HepG2 (cell line): ENCODE measurements at regions not wholly inside any gene's neighbourhood (a gene's known extent, or its start where the extent isn't known, plus 50 kb on each side); places are given as distances from the start of the nearest gene placed in this dataset.

Experiments
- ATAC-seq: fragments of 200-7000 bp; cut with Tn5 transposase; 3 replicates; pipeline ENCODE4 v1.9.1; 2020; ENCODE audit warnings: mild to moderate bottlenecking, moderate library complexity
- BruUV-seq: library from RNA; stranded (reverse); fragments of 400-500 nt; replicated peaks from 2 replicates; lab custom pipeline; 2021; lab: Mats Ljungman, UMichigan
- CTCF ChIA-PET: fragments of 300-600 bp; formaldehyde crosslinking; extraction: SDS; loops from one replicate; lab custom pipeline; 2021; ENCODE audit warnings: low total read pairs, inconsistent platforms, low intra/inter-chr PET ratio; lab: Yijun Ruan, JAX
- POLR2A ChIA-PET: fragments of 350-600 bp; sonication (Branson Sonifier 250); formaldehyde crosslinking; loops from one replicate; lab custom pipeline; 2020; ENCODE audit warnings: antibody characterized with exemption, inconsistent platforms; lab: Yijun Ruan, JAX
- DNase-seq: peaks from one replicate; pipeline ENCODE4 v3.0.0-alpha.2; 2015; ENCODE audit warnings: low spot score
- FAIRE-seq: peaks from 3 replicates; lab custom pipeline; 2011; peaks lifted over from hg19 to GRCh38; lab: Jason Lieb, UNC
- H2AFZ ChIP-seq: one replicate; pipeline ENCODE4 v1.6.1; 2011; ENCODE audit warnings: low read length, inconsistent platforms
- H3K27ac ChIP-seq: fragments of 300-600 bp; 3 replicates; pipeline ENCODE4 v1.8.0; 2011; ENCODE audit warnings: mixed run types, mild to moderate bottlenecking, mixed read lengths, low read length, inconsistent platforms; ENCODE audit not compliant: insufficient read depth; ENCODE audit errors: extremely low read length
- H3K27me3 ChIP-seq, 2 experiments: fragments of 200-600 bp in 1 of 2; 2 replicates in 1 of 2; 3 replicates in 1 of 2; pipeline versions ENCODE4 v1.6.0 to v1.8.0; 2011; ENCODE audit warnings: low read length in 2 of 2, mild to moderate bottlenecking in 2 of 2, moderate library complexity in 2 of 2, inconsistent platforms in 1 of 2; ENCODE audit not compliant: insufficient read depth in 2 of 2, control insufficient read depth in 1 of 2
- H3K36me3 ChIP-seq, 2 experiments: fragments of 200-600 bp in 1 of 2; replicated peaks in 1 of 2; 2 replicates in 1 of 2; 3 replicates in 1 of 2; pipeline versions ENCODE4 v1.5.1 to v1.8.0; 2011; ENCODE audit warnings: low read length in 2 of 2, inconsistent platforms in 1 of 2; ENCODE audit not compliant: insufficient read depth in 2 of 2, control insufficient read depth in 1 of 2
- H3K4me1 ChIP-seq: 2 replicates; pipeline ENCODE4 v1.5.1; 2012; ENCODE audit warnings: low read length, inconsistent platforms; ENCODE audit not compliant: insufficient read depth
- H3K4me2 ChIP-seq: 2 replicates; pipeline ENCODE4 v1.6.0; 2011; ENCODE audit warnings: low read depth, low read length, inconsistent platforms
- H3K4me3 ChIP-seq, 3 experiments: fragments of 200-600 bp in 1 of 3; sonication (generic), shearing (Covaris generic) in 1 of 3; replicated peaks in 1 of 3; 2 replicates each; pipeline ENCODE4 v1.5.1; 2011 to 2016; ENCODE audit warnings: low read length in 3 of 3, inconsistent platforms in 2 of 3, low read depth in 2 of 3, mild to moderate bottlenecking in 2 of 3, control low read depth in 1 of 3, mixed read lengths in 1 of 3; ENCODE audit not compliant: insufficient read depth in 1 of 3
- H3K79me2 ChIP-seq: one replicate; pipeline ENCODE4 v1.6.1; 2011; ENCODE audit warnings: low read length, inconsistent platforms; ENCODE audit not compliant: insufficient read depth
- H3K9ac ChIP-seq: 2 replicates; pipeline ENCODE4 v1.6.0; 2011; ENCODE audit warnings: mild to moderate bottlenecking, low read depth, low read length, inconsistent platforms; ENCODE audit not compliant: insufficient read depth
- H3K9me3 ChIP-seq: 2 replicates; pipeline ENCODE4 v1.5.1; 2012; ENCODE audit warnings: mild to moderate bottlenecking, low read length
- H4K20me1 ChIP-seq: 2 replicates; pipeline ENCODE4 v1.6.0; 2011; ENCODE audit warnings: inconsistent platforms, mild to moderate bottlenecking, low read length, moderate library complexity; ENCODE audit not compliant: insufficient read depth
- RAD21 ChIP-seq: fragments of 450-650 bp; formaldehyde crosslinking; IDR thresholded peaks from 2 replicates; pipeline ENCODE4 v1.5.0; 2020; ENCODE audit warnings: mild to moderate bottlenecking
- SIX1 ChIP-seq: sonication (generic); formaldehyde crosslinking; IDR thresholded peaks from 2 replicates; pipeline ENCODE4 v1.4.0; 2020; ENCODE audit warnings: missing genetic modification reagents, borderline replicate concordance
- TFAP4 ChIP-seq: sonication (generic); IDR thresholded peaks from 2 replicates; pipeline ENCODE4 v1.6.1; 2016; ENCODE audit warnings: low read depth, borderline replicate concordance
- ZBTB44 ChIP-seq: sonication (generic); formaldehyde crosslinking; IDR thresholded peaks from 2 replicates; pipeline ENCODE4 v1.4.0; 2020; ENCODE audit warnings: missing genetic modification reagents
- ZNF431 ChIP-seq: sonication (generic); formaldehyde crosslinking; IDR thresholded peaks from 2 replicates; pipeline ENCODE4 v1.9.0; 2022; ENCODE audit warnings: missing genetic modification reagents, low read depth, mild to moderate bottlenecking, borderline replicate concordance
- ZNF44 ChIP-seq: sonication (generic); formaldehyde crosslinking; IDR thresholded peaks from 2 replicates; pipeline ENCODE4 v1.5.1; 2020; ENCODE audit warnings: mild to moderate bottlenecking, missing genetic modification reagents
- ZNF577 ChIP-seq: sonication (generic); formaldehyde crosslinking; IDR thresholded peaks from 2 replicates; pipeline ENCODE4 v1.4.0; 2020; ENCODE audit warnings: mild to moderate bottlenecking, low read depth, missing genetic modification reagents, borderline replicate concordance
- ZNF660 ChIP-seq: sonication (generic); formaldehyde crosslinking; IDR thresholded peaks from 2 replicates; pipeline ENCODE4 v1.5.1; 2020; ENCODE audit warnings: mild to moderate bottlenecking, low read depth, missing genetic modification reagents, borderline replicate concordance
- WGBS: methylation state at CpG from one replicate; pipeline ENCODE4 v1.1.6; 2017; ENCODE audit warnings: low lambda C conversion rate; 5-methylcytosine and 5-hydroxymethylcytosine counted together
- in situ Hi-C: cut with HindIII; loops from 2 replicates; pipeline ENCODE4 v1.10.0; 2017; ENCODE audit warnings: low pct_unique_long_range_greater_than_20kb; ENCODE audit not compliant: extremely low pct_ligation_motif_present
- intact Hi-C: fragments of 100-400 bp; cut with micrococcal nuclease; formaldehyde crosslinking; loops from one replicate; pipeline ENCODE4 v1.10.0; 2022; ENCODE audit not compliant: unreplicated experiment

- TF ChIP-seq RAD21 (no peak), ZNF660 (CRISPR knock-in tag) (no peak), ZNF44 (CRISPR knock-in tag) (no peak), ZBTB44 (no peak), TFAP4 (no peak), ZNF577 (CRISPR knock-in tag) (no peak)
These were observed 484.0 kb downstream of the SPRY1 start (continued) for GRCh38 chr4:123880631-123881030.

DNA sequence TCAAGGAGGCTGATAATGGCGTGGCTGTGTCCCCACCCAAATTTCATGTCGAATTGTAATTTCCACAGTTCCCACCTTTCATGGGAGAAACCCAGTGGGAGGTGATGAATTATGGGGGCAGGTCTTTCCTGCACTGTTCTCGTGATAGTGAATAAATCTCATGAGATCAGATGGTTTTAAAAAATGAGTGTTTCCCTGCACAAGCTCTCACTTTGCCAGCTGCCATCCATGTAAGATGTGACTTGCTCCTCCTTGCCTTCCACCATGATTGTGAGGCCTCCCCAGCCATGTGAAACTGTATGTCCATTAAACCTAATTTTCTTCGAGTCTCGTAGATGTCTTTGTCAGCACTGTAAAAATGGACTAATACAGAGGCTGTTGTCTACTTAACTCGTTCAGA lies 488.3 kb downstream of the SPRY1 start:
- Histone ChIP-seq H4K20me1 (no peaks in the 10 kb centered on the region), H3K9me3 (no peaks in the 10 kb centered on the region), H3K79me2 (no peaks in the 10 kb centered on the region), H3K4me3 (no peak overlapping the region), H3K4me1 (peaks cover 5% of the 10 kb centered on the region), H3K9ac (no peak overlapping the region), H3K27me3 (no peaks in the 10 kb centered on the region), H3K4me2 (no peak overlapping the region), H3K36me3 (no peaks in the 10 kb centered on the region), H3K27ac (no peak overlapping the region), H2AFZ (no peak overlapping the region)
- FAIRE-seq: no peak
- in situ Hi-C loops (no loop called here), intact Hi-C loops (no loop called here)
- CTCF ChIA-PET: no interaction called here
- ATAC-seq: no peak
- TF ChIP-seq SIX1 (CRISPR knock-in tag): no peak
- TF ChIP-seq ZNF431 (CRISPR knock-in tag): peak; percentile 86; the same call in 1 of the 2 replicates
- BruUV-seq: no TSS peak
- no peak for DNase-seq
- POLR2A ChIA-PET: no interaction called here
- 53% methylated on average over 6 of the region's 6 CpGs for WGBS
